Hypothalamus (tissue), 51 donors: ENCODE measurements at regions not wholly inside any gene's neighbourhood (a gene's known extent, or its start where the extent isn't known, plus 50 kb on each side); places are given as distances from the start of the nearest gene placed in this dataset.

Source experiments
- DNase-seq, 51 donors: peaks; one replicate each; lab custom pipeline; 2025; lab: John Stamatoyannopoulos, UW

GRCh38 chr12:97173688-97174410 is 266.8 kb downstream of the NEDD1 start:
- DNase-seq, result peak in 7 of 51 donors; percentile 0 to 4 (median 1)

DNA sequence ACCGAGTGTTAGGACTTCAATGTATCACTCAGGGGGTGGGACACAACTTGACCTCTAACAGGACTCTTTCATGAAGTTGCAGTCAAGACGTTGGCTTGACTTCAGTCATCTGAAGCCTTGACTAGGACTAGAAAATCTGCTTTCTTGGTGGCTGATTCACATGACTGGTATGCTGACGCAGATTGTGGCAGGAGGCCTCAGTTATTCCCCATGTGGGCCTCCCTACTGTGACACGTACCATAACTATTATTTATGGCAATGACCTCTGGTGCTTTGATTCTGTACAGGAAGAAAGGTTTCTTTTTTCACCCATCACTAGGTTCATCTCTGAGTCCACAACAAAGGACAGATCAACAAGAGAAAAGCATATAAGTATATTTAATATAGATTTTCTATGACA is 270.4 kb downstream of the NEDD1 start:
- DNase-seq, result no peak

DNA sequence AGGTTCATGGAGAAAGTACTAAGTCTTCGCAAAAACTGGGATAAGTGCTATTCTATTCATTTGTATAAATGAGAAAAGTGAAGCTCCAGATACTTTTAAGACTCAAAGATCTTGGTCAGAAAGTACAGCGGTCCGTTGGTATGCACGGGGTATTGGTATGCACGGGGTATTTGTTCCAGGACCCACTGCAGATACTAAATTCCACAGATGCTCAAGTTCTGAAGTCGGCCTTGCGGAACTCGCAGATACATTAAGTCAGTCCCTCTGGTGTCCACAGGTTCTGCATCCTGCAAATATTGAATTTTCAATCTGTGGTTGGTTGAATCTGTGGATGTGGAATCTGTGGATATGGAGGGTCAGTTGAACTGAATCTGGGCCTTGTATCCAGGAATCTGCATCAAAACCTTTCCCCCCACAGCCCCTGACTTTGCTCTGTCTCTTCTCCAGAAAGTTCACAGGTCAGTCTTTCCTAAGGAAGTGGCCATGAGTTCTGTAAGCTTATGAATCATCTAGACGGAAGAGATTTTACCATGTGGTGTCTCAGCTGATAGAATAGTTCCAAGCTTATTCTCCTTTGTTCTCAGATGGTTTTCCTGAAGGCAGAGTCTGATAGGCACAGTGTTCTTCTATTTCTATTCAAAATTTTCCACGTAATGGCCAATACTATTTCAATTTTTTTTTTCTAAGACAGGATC is 274.7 kb downstream of the NEDD1 start:
- DNase-seq, result no peak

DNA sequence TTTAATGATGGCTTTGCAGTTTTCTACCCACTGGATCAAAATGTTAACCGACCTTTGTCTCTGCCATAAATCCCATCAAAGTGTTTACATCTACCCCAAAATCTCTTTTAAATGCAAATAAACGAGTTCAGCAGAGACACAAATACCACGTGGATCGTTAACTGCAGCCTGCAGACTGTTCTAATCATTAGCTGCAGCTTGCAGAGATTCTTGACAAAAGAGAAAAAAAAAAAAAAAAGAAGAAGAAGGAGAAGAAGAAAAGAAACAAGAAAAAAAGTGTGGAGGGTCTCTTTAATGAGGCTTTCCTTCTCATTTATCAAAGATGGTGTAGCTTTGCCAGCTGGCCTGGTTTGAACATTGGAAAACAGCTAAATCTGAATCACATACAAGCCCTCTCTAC is 275.7 kb downstream of the NEDD1 start:
- DNase-seq, result no peak

DNA sequence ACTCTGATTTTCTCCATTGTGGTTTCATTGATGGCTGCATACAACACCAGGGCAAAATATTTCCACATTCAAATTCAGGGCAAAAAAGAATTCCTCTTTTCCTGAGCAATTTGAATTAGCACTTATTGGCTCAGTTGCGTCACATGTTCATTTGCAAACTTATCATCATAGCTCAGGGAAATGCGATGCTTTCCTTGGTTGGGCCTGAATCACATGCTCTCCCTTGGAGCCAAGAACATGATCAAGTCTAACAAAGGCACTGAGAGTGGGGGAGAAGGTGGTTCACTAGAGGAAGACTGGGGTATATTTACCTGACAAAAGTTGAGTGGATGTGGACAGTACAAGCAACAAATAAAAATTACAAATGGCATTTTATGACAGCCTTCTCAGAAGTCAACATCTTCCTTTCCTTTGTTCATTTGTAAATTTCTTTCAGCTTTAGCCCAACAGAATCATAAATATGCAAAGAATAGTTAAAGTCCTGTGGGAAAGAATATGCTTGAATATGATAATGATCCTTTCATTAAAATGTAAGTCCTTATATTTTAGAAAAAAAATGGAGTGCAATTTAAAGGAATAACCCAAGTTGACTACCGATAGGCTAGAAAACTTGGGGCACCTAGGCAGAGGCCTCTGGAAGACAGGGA is 277.2 kb downstream of the NEDD1 start:
- DNase-seq, result no peak

GRCh38 chr12:97185567-97185966 is 277.0 kb upstream of the RMST start:
- peak in 1 of 51 donors; percentile 1 for DNase-seq

DNA sequence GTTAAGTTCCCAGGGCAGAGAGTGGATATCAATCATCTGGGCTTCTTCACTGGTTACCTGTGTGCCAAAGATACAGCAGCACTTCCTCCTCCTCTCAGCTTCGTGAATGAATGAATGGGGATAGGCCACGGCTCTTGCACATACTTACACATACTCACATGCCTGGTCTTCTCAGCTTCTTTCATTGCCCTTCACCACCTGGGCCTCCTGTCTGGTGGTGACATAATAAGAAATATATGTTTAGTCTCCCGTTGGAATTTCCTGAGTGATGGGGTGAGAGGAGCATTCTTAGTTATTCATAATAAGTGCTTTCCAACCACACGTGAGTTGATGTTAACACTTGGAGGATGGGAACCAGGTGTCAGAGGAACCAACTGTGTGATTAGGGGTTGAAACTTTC is 268.1 kb upstream of the RMST start:
- DNase-seq, result no peak

DNA sequence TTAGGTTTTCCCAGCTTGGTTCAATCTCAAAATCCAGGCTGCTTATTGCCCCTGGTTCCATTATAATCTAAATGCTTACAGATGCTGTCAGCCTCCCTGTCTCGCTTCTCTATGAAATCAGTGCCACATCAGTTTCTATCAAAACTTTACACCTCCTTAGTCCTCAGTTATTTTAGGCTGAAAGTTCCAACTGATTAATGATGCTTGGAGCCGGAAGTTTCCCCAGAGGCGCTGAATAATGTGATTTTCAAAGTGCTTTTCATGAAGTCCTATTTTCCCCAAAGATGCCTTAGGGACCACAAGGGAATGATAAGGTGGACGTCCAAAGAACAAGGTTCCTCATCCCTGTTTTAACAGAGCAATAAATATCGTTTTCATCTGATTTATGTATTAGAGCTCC is 262.4 kb upstream of the RMST start:
- DNase-seq, result no peak

GRCh38 chr12:97203408-97203807 is 259.2 kb upstream of the RMST start:
- no peak for DNase-seq

GRCh38 chr12:97209997-97210396 is 252.6 kb upstream of the RMST start:
- no peak for DNase-seq

DNA sequence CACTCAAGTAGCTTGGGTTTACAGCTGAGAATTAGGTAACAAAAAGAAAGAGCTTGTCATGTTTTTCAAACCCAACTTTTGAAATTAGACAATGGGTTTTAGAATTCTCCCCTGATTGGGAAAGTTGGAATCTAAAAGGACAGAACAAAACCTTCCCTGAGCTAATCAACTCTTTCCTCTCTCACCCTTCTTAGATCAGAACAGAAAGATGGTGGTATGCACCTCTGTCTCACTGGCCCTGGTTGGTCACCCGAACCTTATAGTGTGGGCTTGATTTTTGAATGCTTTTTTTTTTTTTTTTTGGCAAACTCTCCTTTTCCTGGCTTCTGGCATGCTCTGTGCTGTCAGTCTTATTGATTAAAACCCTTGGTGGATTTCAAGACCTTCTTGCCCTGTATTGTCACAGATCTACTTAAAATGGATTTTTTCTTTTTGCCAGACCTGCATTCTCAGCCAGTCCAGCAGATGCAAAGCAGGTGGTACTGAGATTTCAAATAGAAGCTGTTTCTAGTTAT is 251.1 kb upstream of the RMST start:
- DNase-seq, result no peak

GRCh38 chr12:97216848-97217247 is 245.8 kb upstream of the RMST start:
- DNase-seq, result no peak

- DNase-seq, result no peak
Measured at GRCh38 chr12:97222391-97222790, 240.2 kb upstream of the RMST start.

GRCh38 chr12:97223419-97223818 is 239.2 kb upstream of the RMST start:
- no peak for DNase-seq

GRCh38 chr12:97229004-97229403 is 233.6 kb upstream of the RMST start:
- DNase-seq, result no peak

- no peak for DNase-seq
Measured at GRCh38 chr12:97235102-97235501, 227.5 kb upstream of the RMST start.

DNA sequence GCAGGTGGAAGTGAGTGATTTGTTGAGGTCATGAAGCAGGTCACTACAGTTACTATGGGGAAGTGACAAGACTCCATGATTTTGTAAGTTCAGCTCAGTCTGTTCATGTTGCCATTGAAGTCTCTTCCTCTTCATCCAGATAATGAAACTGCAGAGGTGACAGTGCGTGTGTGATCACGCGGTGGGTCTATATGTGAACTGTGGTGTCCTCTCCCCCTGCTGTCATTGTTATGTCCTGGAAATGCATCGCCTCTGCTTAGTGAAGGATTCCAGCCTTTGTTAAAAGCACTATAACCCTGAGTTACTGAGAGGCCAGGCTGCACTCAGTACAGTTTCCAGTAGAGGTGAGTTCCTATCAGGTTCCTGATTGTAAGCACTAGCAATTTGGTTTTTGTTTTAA is 216.2 kb upstream of the RMST start:
- no peak for DNase-seq

- no peak for DNase-seq
Measured at GRCh38 chr12:97250483-97250882, 212.1 kb upstream of the RMST start.

DNA sequence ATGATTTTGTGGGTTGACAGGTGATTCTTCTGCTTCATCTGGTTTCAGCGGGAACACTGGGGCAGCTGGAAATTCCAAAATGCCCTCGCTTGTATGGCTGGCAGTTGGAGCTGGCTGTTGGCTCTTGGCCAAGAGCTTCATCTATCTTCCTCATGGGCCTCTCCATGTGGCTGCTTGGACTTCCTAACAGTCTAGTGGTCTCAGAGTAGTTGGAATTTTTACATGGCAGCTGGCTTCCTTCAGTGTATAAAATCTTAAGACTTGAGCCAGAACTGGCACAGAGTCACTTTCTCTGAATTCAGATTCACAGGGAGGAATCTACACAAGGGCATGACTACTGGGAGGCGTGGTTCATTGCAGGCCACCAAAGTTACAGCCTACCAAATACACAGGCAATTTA is 204.9 kb upstream of the RMST start:
- no peak for DNase-seq

DNA sequence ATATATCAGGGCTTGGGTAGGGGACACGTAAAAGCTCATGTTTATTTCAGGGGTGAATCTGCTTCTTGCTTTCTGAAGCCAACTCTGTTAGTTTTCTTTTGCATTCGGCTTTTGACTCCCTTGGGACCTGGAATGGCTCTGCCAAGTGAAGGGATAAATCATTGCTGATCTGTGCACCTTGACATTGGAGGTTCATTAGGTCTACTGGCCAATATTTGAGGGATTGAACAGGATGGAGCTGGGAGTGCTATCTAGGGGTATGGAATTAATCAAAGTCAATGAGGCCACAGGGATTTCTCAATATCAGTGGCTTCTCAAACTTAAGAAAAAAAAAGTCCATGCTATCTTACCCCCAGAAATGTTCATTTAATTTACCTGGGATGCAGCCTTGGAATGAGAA is 203.5 kb upstream of the RMST start:
- no peak for DNase-seq

DNA sequence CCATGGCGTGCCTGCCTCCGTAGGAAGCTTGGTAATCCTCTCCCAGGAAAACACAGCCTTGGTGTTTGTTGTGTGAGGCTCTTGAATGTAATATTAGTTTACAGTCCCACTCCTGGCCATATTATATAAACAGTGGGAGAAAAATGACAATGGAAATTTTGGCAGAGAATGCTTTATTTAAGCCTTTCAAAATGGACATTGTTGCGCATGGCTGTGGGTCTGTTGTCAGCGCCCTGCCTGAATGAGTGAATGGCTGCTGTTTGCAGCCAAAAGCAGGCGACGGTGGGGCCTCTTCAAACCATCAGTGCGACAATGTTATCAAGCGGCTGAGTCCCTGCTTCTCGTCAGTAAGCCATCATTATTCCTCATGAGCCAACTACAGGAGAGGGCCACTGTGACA is 201.8 kb upstream of the RMST start:
- peak in 1 of 51 donors; percentile 8 for DNase-seq

GRCh38 chr12:97267166-97267565 is 195.4 kb upstream of the RMST start:
- DNase-seq, result no peak
